AG09309 (cell line): ENCODE measurements at regions not wholly inside any gene's neighbourhood (a gene's known extent, or its start where the extent isn't known, plus 50 kb on each side); places are given as distances from the start of the nearest gene placed in this dataset.

Source experiments
- DNase-seq: peaks from one replicate; pipeline ENCODE4 v3.0.0-alpha.2; 2010; ENCODE audit warnings: low read depth
- H3K4me3 ChIP-seq: 2 replicates; pipeline ENCODE4 v1.5.1; 2011; ENCODE audit warnings: mild to moderate bottlenecking, low read depth, low read length, moderate library complexity; ENCODE audit not compliant: control insufficient read depth
- TF ChIP-seq, protein P1 (sequence below): IDR thresholded peaks from 2 replicates; pipeline ENCODE4 v1.5.1; 2011; ENCODE audit warnings: mild to moderate bottlenecking, low read depth, low read length, inconsistent platforms; ENCODE audit not compliant: insufficient read depth, control insufficient read depth; ENCODE audit errors: missing control alignments

GRCh38 chr11:110812086-110812733 is 100.0 kb upstream of the ARHGAP20 start:
- TF ChIP-seq, protein P1, sequence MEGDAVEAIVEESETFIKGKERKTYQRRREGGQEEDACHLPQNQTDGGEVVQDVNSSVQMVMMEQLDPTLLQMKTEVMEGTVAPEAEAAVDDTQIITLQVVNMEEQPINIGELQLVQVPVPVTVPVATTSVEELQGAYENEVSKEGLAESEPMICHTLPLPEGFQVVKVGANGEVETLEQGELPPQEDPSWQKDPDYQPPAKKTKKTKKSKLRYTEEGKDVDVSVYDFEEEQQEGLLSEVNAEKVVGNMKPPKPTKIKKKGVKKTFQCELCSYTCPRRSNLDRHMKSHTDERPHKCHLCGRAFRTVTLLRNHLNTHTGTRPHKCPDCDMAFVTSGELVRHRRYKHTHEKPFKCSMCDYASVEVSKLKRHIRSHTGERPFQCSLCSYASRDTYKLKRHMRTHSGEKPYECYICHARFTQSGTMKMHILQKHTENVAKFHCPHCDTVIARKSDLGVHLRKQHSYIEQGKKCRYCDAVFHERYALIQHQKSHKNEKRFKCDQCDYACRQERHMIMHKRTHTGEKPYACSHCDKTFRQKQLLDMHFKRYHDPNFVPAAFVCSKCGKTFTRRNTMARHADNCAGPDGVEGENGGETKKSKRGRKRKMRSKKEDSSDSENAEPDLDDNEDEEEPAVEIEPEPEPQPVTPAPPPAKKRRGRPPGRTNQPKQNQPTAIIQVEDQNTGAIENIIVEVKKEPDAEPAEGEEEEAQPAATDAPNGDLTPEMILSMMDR: no peak
- H3K4me3 ChIP-seq: no peak overlapping the region
- no peak for DNase-seq

DNA sequence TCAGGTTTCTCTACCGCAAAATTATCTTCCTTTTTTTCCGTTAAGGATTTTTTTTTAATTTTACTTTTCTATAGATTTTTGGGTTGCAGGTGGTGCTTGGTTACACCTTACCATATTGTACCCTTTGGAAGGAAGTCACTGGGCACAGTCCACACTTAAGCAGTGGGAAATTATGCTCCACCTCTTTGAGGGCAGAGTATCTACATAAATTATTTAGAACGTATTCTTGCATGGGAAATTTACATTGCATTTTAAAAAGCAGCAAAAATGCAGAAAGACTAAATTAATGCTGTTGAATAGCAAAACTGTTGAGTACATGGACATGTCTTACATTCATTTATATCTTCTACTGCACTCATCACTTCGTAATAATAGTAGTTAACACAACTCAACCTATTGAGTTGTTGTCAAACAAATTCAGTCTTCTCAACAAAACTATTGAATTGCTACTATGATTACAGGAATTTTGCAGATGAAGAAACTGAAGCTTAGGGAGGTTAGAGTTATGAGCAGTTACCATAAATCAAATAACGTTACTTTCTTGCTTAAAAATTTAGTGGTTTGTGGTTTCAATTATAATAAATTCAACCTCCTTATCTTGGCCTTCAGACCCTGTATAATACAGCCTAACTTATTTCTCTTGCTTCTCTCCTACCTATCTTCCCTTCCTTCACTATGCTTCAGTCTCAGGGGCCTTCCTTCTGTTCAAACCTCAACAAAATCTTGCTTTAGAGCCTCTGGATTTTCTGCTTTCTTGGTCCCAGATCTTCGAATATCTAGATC is 97.4 kb upstream of the ARHGAP20 start:
- DNase-seq: no peak
- TF ChIP-seq, protein P1: no peak
- no peak overlapping the region for H3K4me3 ChIP-seq

- no peak for DNase-seq
- H3K4me3 ChIP-seq: no peak overlapping the region
- TF ChIP-seq, protein P1: no peak
These were observed 96.0 kb upstream of the ARHGAP20 start for GRCh38 chr11:110808248-110808647.

DNA sequence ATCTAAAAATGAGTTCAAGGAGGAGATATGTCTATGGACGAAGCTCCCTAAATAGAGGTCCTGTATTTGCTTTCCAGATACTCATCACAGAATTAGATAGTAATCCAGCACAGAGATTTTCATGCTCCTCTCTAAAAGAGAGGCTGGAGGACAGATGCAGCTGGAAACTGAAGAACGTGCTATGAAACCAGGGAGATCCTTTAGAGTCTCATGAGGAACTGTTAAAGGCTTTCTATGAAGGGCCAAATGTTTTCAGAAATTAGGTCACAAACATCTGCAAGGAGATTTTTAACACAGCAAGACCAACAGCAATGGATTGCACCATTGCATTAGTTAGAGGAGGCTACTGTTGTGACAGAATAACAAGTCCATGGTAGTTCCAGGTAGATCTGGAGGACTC is 95.6 kb upstream of the ARHGAP20 start:
- TF ChIP-seq, protein P1: no peak
- no peak overlapping the region for H3K4me3 ChIP-seq
- no peak for DNase-seq

GRCh38 chr11:110805756-110806155 is 93.5 kb upstream of the ARHGAP20 start:
- H3K4me3 ChIP-seq: no peak overlapping the region
- TF ChIP-seq, protein P1: no peak
- DNase-seq: no peak

GRCh38 chr11:110802162-110802561 is 89.9 kb upstream of the ARHGAP20 start:
- TF ChIP-seq, protein P1: no peak
- DNase-seq: no peak
- H3K4me3 ChIP-seq: no peak overlapping the region
